GM23338 (cell line): ENCODE measurements at regions not wholly inside any gene's neighbourhood (a gene's known extent, or its start where the extent isn't known, plus 50 kb on each side); places are given as distances from the start of the nearest gene placed in this dataset.

Experiments
- ATAC-seq: fragments of 200-7000 bp; cut with Tn5 transposase; 3 replicates; pipeline ENCODE4 v1.9.1; 2020
- DNase-seq: peaks from one replicate; pipeline ENCODE4 v3.0.0-alpha.2; 2015; ENCODE audit warnings: low spot score
- H2AFZ ChIP-seq: fragments of 200-600 bp; sonication (generic); 2 replicates; pipeline ENCODE4 v1.8.0; 2016; ENCODE audit warnings: antibody characterized with exemption, mild to moderate bottlenecking, moderate library complexity
- H3F3A ChIP-seq: fragments of 200-600 bp; sonication (generic); replicated peaks from 2 replicates; pipeline ENCODE4 v1.8.0; 2017; ENCODE audit warnings: antibody characterized with exemption, mixed run types, low read depth
- H3K27ac ChIP-seq: fragments of 200-600 bp; sonication (generic); 2 replicates; pipeline ENCODE4 v1.6.1; 2016; ENCODE audit warnings: low read depth
- H3K27me3 ChIP-seq: fragments of 200-600 bp; sonication (generic); 2 replicates; pipeline ENCODE4 v1.8.0; 2016; ENCODE audit warnings: mild to moderate bottlenecking, mixed run types, moderate library complexity; ENCODE audit not compliant: insufficient read depth
- H3K36me3 ChIP-seq: fragments of 200-600 bp; sonication (generic); 2 replicates; pipeline ENCODE4 v1.8.0; 2016; ENCODE audit warnings: mild to moderate bottlenecking; ENCODE audit not compliant: insufficient read depth
- H3K4me1 ChIP-seq: fragments of 200-600 bp; sonication (generic); 2 replicates; pipeline ENCODE4 v1.8.0; 2016; ENCODE audit warnings: mild to moderate bottlenecking, moderate library complexity; ENCODE audit not compliant: insufficient read depth
- H3K4me2 ChIP-seq: fragments of 200-600 bp; sonication (generic); 2 replicates; pipeline ENCODE4 v1.7.1; 2017; ENCODE audit warnings: mixed run types
- H3K4me3 ChIP-seq: fragments of 200-600 bp; sonication (generic); 2 replicates; pipeline ENCODE4 v1.6.1; 2016; ENCODE audit warnings: mixed run types
- H3K79me2 ChIP-seq: fragments of 200-600 bp; sonication (generic); replicated peaks from 2 replicates; pipeline ENCODE4 v1.8.0; 2017; ENCODE audit warnings: mild to moderate bottlenecking; ENCODE audit not compliant: insufficient read depth
- H3K9me2 ChIP-seq: fragments of 200-600 bp; sonication (generic); 2 replicates; pipeline ENCODE4 v1.8.0; 2017; ENCODE audit not compliant: insufficient read depth
- H4K20me1 ChIP-seq: fragments of 200-600 bp; sonication (generic); replicated peaks from 2 replicates; pipeline ENCODE4 v1.8.0; 2017; ENCODE audit warnings: mild to moderate bottlenecking; ENCODE audit not compliant: insufficient read depth
- H3K27ac Mint-ChIP-seq: 2 replicates; pipeline ENCODE4 v1.8.0; 2020; ENCODE audit warnings: inconsistent platforms, mild to moderate bottlenecking, moderate library complexity, mixed read lengths
- H3K27me3 Mint-ChIP-seq: 3 replicates; pipeline ENCODE4 v1.8.0; 2022; ENCODE audit warnings: low read depth, mild to moderate bottlenecking, moderate library complexity, mixed read lengths, inconsistent platforms; ENCODE audit not compliant: insufficient read depth, poor library complexity
- H3K36me3 Mint-ChIP-seq: 3 replicates; pipeline ENCODE4 v1.8.0; 2021; ENCODE audit warnings: low read depth, mild to moderate bottlenecking, inconsistent platforms, moderate library complexity, mixed read lengths
- H3K4me1 Mint-ChIP-seq: 3 replicates; pipeline ENCODE4 v1.8.0; 2020; ENCODE audit warnings: mild to moderate bottlenecking, inconsistent platforms, mixed read lengths
- H3K4me3 Mint-ChIP-seq: 3 replicates; pipeline ENCODE4 v1.8.0; 2021; ENCODE audit warnings: moderate library complexity, mild to moderate bottlenecking, inconsistent platforms, mixed read lengths
- H3K9me3 Mint-ChIP-seq: 3 replicates; pipeline ENCODE4 v1.8.0; 2020; ENCODE audit warnings: moderate library complexity, mild to moderate bottlenecking, inconsistent platforms, mixed read lengths
- EZH2 ChIP-seq: fragments of 200-600 bp; sonication (generic); IDR thresholded peaks from one replicate; pipeline ENCODE4 v1.8.0; 2017; ENCODE audit warnings: antibody characterized with exemption, mild to moderate bottlenecking, low read depth; ENCODE audit not compliant: unreplicated experiment
- NANOG ChIP-seq: IDR thresholded peaks from 2 replicates; pipeline ENCODE4 v1.6.1; 2016; ENCODE audit warnings: antibody characterized with exemption, borderline replicate concordance
- STAT1 ChIP-seq: IDR thresholded peaks from one replicate; pipeline ENCODE4 v1.6.1; 2016; ENCODE audit warnings: antibody characterized with exemption; ENCODE audit not compliant: unreplicated experiment
- ZNF331 ChIP-seq: fragments of 250-450 bp; sonication (Bioruptor Pico); IDR thresholded peaks from 2 replicates; pipeline ENCODE4 v1.5.0; 2020; ENCODE audit warnings: low read depth, mild to moderate bottlenecking, moderate library complexity
- TF ChIP-seq, protein P1 (sequence below), 2 experiments: fragments of 200-600 bp in 1 of 2; sonication (generic) in 1 of 2; conservative IDR thresholded peaks; 2 replicates each; pipeline versions ENCODE4 v1.5.1 to v1.6.1; 2016 to 2017; ENCODE audit warnings: antibody characterized with exemption in 2 of 2, low read depth in 2 of 2, mild to moderate bottlenecking in 2 of 2, moderate library complexity in 1 of 2
- TF ChIP-seq, protein P2 (sequence below): fragments of 250-450 bp; sonication (Bioruptor Pico); IDR thresholded peaks from 2 replicates; pipeline ENCODE4 v1.5.0; 2020; ENCODE audit warnings: mild to moderate bottlenecking, moderate library complexity
- TF ChIP-seq, protein P3 (sequence below): IDR thresholded peaks from one replicate; pipeline ENCODE4 v1.6.1; 2018; ENCODE audit warnings: antibody characterized with exemption; ENCODE audit not compliant: unreplicated experiment

DNA sequence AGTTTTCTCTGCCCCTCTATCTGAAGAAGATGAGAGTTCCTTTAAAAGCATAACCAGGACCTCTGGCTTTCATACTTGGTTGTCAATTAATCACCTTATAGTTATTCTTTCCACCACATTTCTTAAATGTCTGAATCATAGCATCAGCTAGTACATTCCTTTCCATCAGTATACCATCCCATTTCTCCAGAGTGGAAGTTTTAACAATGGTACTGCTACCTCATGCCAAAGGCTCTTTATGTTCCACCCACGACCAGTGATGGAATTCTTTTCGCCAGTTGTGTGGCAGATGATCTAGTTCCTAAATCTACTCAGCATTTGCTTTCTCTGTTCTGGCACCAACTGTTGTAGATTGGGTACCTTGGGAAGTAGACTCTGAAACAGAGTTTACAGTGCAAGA, 379.8 kb downstream of the ZNF674 start:
- Mint-ChIP-seq H3K27me3 (no peaks in the 10 kb centered on the region), H3K4me3 (no peak overlapping the region), H3K36me3 (no peaks in the 10 kb centered on the region), H3K4me1 (no peaks in the 10 kb centered on the region), H3K27ac (no peak overlapping the region), H3K9me3 (no peaks in the 10 kb centered on the region)
- H3K4me3 ChIP-seq: no peak overlapping the region
- no peak overlapping the region for H3K4me2 ChIP-seq
- no peaks in the 10 kb centered on the region for H3F3A ChIP-seq
- no peaks in the 10 kb centered on the region for H3K27me3 ChIP-seq
- TF ChIP-seq, protein P1, sequence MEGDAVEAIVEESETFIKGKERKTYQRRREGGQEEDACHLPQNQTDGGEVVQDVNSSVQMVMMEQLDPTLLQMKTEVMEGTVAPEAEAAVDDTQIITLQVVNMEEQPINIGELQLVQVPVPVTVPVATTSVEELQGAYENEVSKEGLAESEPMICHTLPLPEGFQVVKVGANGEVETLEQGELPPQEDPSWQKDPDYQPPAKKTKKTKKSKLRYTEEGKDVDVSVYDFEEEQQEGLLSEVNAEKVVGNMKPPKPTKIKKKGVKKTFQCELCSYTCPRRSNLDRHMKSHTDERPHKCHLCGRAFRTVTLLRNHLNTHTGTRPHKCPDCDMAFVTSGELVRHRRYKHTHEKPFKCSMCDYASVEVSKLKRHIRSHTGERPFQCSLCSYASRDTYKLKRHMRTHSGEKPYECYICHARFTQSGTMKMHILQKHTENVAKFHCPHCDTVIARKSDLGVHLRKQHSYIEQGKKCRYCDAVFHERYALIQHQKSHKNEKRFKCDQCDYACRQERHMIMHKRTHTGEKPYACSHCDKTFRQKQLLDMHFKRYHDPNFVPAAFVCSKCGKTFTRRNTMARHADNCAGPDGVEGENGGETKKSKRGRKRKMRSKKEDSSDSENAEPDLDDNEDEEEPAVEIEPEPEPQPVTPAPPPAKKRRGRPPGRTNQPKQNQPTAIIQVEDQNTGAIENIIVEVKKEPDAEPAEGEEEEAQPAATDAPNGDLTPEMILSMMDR (conservative IDR thresholded peaks at IDR 0.05; ENCODE audit: low read depth in 2 of 2): no peak
- TF ChIP-seq NANOG (no peak), EZH2 (no peak), STAT1 (no peak), ZNF331 (CRISPR knock-in tag) (no peak)
- TF ChIP-seq, protein P2, sequence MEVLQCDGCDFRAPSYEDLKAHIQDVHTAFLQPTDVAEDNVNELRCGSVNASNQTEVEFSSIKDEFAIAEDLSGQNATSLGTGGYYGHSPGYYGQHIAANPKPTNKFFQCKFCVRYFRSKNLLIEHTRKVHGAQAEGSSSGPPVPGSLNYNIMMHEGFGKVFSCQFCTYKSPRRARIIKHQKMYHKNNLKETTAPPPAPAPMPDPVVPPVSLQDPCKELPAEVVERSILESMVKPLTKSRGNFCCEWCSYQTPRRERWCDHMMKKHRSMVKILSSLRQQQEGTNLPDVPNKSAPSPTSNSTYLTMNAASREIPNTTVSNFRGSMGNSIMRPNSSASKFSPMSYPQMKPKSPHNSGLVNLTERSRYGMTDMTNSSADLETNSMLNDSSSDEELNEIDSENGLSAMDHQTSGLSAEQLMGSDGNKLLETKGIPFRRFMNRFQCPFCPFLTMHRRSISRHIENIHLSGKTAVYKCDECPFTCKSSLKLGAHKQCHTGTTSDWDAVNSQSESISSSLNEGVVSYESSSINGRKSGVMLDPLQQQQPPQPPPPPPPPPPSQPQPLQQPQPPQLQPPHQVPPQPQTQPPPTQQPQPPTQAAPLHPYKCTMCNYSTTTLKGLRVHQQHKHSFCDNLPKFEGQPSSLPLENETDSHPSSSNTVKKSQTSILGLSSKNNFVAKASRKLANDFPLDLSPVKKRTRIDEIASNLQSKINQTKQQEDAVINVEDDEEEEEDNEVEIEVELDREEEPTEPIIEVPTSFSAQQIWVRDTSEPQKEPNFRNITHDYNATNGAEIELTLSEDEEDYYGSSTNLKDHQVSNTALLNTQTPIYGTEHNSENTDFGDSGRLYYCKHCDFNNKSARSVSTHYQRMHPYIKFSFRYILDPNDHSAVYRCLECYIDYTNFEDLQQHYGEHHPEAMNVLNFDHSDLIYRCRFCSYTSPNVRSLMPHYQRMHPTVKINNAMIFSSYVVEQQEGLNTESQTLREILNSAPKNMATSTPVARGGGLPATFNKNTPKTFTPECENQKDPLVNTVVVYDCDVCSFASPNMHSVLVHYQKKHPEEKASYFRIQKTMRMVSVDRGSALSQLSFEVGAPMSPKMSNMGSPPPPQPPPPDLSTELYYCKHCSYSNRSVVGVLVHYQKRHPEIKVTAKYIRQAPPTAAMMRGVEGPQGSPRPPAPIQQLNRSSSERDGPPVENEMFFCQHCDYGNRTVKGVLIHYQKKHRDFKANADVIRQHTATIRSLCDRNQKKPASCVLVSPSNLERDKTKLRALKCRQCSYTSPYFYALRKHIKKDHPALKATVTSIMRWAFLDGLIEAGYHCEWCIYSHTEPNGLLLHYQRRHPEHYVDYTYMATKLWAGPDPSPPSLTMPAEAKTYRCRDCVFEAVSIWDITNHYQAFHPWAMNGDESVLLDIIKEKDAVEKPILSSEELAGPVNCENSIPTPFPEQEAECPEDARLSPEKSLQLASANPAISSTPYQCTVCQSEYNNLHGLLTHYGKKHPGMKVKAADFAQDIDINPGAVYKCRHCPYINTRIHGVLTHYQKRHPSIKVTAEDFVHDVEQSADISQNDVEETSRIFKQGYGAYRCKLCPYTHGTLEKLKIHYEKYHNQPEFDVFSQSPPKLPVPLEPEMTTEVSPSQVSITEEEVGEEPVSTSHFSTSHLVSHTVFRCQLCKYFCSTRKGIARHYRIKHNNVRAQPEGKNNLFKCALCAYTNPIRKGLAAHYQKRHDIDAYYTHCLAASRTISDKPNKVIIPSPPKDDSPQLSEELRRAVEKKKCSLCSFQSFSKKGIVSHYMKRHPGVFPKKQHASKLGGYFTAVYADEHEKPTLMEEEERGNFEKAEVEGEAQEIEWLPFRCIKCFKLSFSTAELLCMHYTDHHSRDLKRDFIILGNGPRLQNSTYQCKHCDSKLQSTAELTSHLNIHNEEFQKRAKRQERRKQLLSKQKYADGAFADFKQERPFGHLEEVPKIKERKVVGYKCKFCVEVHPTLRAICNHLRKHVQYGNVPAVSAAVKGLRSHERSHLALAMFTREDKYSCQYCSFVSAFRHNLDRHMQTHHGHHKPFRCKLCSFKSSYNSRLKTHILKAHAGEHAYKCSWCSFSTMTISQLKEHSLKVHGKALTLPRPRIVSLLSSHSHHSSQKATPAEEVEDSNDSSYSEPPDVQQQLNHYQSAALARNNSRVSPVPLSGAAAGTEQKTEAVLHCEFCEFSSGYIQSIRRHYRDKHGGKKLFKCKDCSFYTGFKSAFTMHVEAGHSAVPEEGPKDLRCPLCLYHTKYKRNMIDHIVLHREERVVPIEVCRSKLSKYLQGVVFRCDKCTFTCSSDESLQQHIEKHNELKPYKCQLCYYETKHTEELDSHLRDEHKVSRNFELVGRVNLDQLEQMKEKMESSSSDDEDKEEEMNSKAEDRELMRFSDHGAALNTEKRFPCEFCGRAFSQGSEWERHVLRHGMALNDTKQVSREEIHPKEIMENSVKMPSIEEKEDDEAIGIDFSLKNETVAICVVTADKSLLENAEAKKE (CRISPR knock-in tag): no peak
- TF ChIP-seq, protein P3, sequence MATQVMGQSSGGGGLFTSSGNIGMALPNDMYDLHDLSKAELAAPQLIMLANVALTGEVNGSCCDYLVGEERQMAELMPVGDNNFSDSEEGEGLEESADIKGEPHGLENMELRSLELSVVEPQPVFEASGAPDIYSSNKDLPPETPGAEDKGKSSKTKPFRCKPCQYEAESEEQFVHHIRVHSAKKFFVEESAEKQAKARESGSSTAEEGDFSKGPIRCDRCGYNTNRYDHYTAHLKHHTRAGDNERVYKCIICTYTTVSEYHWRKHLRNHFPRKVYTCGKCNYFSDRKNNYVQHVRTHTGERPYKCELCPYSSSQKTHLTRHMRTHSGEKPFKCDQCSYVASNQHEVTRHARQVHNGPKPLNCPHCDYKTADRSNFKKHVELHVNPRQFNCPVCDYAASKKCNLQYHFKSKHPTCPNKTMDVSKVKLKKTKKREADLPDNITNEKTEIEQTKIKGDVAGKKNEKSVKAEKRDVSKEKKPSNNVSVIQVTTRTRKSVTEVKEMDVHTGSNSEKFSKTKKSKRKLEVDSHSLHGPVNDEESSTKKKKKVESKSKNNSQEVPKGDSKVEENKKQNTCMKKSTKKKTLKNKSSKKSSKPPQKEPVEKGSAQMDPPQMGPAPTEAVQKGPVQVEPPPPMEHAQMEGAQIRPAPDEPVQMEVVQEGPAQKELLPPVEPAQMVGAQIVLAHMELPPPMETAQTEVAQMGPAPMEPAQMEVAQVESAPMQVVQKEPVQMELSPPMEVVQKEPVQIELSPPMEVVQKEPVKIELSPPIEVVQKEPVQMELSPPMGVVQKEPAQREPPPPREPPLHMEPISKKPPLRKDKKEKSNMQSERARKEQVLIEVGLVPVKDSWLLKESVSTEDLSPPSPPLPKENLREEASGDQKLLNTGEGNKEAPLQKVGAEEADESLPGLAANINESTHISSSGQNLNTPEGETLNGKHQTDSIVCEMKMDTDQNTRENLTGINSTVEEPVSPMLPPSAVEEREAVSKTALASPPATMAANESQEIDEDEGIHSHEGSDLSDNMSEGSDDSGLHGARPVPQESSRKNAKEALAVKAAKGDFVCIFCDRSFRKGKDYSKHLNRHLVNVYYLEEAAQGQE: no peak
- H3K9me2 ChIP-seq: no peaks in the 10 kb centered on the region
- no peaks in the 10 kb centered on the region for H4K20me1 ChIP-seq
- H3K4me1 ChIP-seq: no peaks in the 10 kb centered on the region
- H3K36me3 ChIP-seq: no peaks in the 10 kb centered on the region
- no peak for DNase-seq
- ATAC-seq: no peak
- H3K79me2 ChIP-seq: no peaks in the 10 kb centered on the region
- H3K27ac ChIP-seq: no peak overlapping the region
- H2AFZ ChIP-seq: no peak overlapping the region
